Hindlimb muscle (tissue), 1 donor: ENCODE measurements at regions not wholly inside any gene's neighbourhood (a gene's known extent, or its start where the extent isn't known, plus 50 kb on each side); places are given as distances from the start of the nearest gene placed in this dataset.
"Not testable (repeated sequence)": the region's sequence is repeated elsewhere in the genome, so short reads cannot be mapped to it uniquely, and the experiment has no call there.

ENCODE experiments used
- DNase-seq: peaks from one replicate; pipeline ENCODE4 v3.0.0-alpha.2; 2013

- DNase-seq = not testable (repeated sequence)
Measured at GRCh38 chr10:33650131-33650530, 315.7 kb upstream of the NRP1 start.

- no peak for DNase-seq
Measured at GRCh38 chr10:33643042-33643441, 308.6 kb upstream of the NRP1 start.

- DNase-seq = no peak
Measured at GRCh38 chr10:33638891-33639290, 304.4 kb upstream of the NRP1 start.

GRCh38 chr10:33638374-33638773, 303.9 kb upstream of the NRP1 start:
- DNase-seq = no peak

GRCh38 chr10:33635967-33636515, 301.6 kb upstream of the NRP1 start:
- no peak for DNase-seq

- no peak for DNase-seq
Measured at GRCh38 chr10:33632432-33632831, 298.0 kb upstream of the NRP1 start.

- no peak for DNase-seq
Measured at GRCh38 chr10:33631991-33632390, 297.5 kb upstream of the NRP1 start.

- DNase-seq = no peak
Measured at GRCh38 chr10:33630761-33631160, 296.3 kb upstream of the NRP1 start.

- no peak for DNase-seq
Measured at GRCh38 chr10:33627611-33628010, 293.1 kb upstream of the NRP1 start.

GRCh38 chr10:33626798-33627466, 292.5 kb upstream of the NRP1 start:
- DNase-seq = no peak

- DNase-seq = no peak
Measured at GRCh38 chr10:33623669-33624068, 289.2 kb upstream of the NRP1 start.

- no peak for DNase-seq
Measured at GRCh38 chr10:33621101-33621500, 286.6 kb upstream of the NRP1 start.

GRCh38 chr10:33618196-33618595, 283.7 kb upstream of the NRP1 start:
- DNase-seq = no peak

- DNase-seq = no peak
Measured at GRCh38 chr10:33617381-33618080, 283.1 kb upstream of the NRP1 start.

- DNase-seq = no peak
Measured at GRCh38 chr10:33616956-33617355, 282.5 kb upstream of the NRP1 start.

- no peak for DNase-seq
Measured at GRCh38 chr10:33612551-33612950, 278.1 kb upstream of the NRP1 start.

- DNase-seq = no peak
Measured at GRCh38 chr10:33612116-33612515, 277.6 kb upstream of the NRP1 start.

GRCh38 chr10:33611423-33611822, 277.0 kb upstream of the NRP1 start:
- DNase-seq = no peak

- DNase-seq = no peak
Measured at GRCh38 chr10:33609546-33609945, 275.1 kb upstream of the NRP1 start.

- no peak for DNase-seq
Measured at GRCh38 chr10:33602278-33602677, 267.8 kb upstream of the NRP1 start.

- no peak for DNase-seq
Measured at GRCh38 chr10:33600381-33600780, 265.9 kb upstream of the NRP1 start.

- DNase-seq = no peak
Measured at GRCh38 chr10:33596422-33596821, 262.0 kb upstream of the NRP1 start.

GRCh38 chr10:33594475-33594874, 260.0 kb upstream of the NRP1 start:
- no peak for DNase-seq

- no peak for DNase-seq
Measured at GRCh38 chr10:33588974-33589600, 254.6 kb upstream of the NRP1 start.
